ENCODE measurements at regions not wholly inside any gene's neighbourhood (a gene's known extent, or its start where the extent isn't known, plus 50 kb on each side); places are given as distances from the start of the nearest gene placed in this dataset.

DNA sequence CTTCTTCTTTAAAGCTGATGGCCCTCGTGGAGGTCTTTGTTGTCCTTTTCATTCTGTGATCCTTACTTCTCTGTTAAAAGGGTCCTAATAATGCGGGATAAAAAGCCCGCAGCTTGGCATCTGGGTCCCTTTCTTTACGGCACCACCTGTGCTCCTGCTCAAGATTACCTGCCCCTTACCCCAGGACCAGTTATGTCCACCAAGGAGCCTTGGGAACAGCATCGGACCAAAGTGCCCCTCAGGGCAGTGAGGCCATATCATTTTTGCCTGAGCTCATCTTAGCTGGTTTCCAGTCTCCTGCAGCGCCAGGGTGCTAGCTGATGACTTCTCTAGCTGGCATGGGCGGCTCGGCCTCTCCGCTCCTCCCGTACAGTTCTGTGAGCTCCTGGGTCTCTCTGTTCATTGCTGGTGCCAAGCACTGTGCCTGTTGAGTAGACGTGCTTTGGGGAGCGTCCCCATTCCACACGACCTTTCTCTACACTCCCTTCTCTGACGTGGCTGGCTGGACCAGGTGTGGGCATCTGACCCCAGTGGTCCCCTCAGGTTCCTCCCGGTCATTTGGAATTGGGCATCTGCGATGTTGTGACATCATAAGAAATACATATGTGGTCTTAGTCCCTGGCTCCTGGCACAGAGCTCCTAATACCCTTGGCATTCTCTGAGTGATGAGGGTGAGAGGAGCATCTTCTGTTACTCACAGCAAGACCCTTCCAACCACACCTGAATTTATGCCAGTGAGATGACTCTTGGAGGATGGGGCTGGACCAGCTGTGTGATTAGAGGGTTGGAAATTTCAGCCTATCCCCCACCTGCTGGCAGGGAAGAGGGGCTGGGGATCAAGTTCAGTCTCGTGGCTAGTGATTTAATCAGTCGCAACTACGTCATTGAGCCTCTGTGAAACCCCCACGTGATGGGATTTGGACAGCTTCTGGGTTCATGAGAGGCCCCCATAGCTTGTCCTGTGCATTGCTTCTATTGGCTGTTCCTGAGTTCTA lies 134.2 kb upstream of the HS6ST1 start:
- DNase-seq = no peak

DNA sequence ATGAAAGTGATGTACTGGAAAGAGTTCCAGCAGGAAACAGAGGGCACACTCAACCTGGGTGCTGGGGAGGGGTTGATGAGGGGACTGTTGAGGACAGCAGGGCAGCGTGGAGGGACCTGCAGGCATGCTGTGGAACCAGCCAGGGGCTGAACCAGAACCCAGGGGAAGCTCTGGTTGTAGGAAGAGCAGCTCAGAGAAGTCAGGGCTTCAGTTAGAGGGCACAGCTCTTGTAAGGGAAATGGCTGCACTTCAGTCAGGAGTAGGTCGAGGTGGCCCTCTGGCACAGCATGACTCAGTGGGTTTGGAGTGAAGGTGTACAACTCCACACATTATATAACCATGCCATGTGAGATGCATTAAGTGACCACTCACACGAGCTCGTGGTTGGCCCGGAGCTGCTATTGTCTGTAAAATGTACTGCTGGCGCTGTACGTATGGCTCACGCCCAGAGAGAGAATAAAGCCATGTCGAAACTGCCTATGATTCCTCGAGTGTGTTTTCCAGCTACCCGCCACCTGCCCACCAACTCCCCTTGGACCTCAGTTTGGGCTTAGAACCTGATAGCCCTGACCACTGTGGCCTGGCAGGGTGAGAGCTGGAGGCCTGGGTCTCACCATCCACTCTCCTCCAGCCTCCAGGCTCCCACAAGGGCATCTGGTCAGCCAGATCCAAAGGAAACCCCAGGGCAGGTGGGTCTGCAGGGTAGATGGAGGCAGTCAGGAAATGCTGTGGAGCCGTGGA lies 136.5 kb upstream of the HS6ST1 start:
- no peak for DNase-seq

DNA sequence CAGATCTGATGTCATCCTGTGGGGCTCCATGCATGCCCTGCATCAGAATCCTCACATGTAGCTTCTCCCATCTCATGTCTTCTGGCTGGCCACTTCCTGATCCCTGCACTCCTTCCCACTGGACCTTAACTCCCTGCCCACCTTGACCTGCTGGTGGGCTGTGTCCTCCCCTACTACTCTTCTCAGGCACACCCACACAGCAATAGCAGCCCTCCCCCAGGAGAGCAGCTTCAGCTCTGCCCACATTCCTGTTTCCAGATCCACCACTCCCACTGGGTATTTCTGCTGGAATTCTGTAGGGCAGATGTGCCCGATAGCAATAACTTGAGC lies 137.0 kb upstream of the HS6ST1 start:
- no peak for DNase-seq

DNA sequence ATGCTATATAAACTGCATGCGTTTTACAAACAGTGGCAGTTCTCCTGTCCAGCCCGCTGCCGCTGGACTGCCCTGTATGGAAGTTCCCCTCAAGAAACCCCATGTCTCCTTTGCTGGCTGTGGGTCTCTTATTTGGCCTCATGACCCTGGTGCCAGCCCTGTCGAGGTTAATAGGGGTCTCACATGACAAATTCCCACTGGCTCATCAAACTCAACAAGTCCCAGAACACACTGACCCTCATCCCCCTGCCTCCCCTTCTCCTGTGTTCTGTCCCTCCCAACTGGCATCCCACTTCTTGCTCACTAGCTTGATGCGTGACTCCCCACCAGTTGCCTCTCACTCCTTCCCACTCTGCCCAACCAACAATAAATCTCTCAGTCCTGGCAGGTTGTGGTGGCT lies 137.6 kb upstream of the HS6ST1 start:
- DNase-seq = no peak

DNA sequence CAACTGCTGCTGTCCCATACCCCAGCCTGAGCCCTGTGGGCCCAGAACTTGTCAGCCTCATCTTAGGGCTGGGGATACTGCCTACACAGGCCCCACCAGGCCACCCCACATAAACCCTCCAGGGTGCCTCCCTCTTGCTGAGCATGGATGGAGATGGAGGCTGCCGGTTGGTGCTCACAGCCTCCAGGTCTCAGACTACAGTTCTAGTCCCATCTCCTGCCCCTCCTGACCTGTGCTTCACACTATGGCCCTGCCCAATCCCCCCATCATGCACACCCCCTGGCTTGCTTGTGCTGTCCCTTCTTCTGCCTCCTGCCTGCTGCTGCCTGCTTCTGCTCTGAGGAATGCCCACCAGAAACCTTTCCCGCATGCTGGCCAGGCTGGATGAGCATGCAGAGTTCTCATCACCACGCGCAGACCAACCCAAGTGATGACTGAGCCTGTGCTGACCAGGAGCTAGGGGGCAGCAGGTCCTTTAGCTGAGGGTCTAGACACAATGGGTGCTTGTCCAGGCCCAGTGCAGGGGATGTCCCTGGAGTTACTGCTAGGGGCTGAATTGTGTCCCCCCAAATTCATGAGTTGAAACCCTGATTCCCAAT lies 138.4 kb upstream of the HS6ST1 start:
- no peak for DNase-seq

DNA sequence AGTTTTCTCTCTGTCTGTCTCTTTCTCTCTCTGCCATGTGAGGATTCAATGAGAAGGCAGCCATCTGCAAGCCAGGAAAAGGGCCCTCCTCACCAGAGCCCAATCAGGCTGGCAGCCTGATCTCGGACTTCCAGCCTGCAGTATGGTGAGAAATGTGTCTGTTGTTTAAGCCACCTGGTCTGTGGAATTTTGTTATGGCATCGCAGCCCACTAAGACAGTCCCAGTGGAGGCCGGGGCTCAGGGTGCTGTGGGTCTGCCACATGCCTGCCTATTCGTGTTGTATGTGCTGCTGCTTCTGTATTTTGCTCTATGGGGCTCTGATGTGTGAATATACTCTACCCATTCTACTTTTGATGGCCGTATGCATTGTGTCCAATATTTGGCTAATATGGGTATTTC lies 139.0 kb upstream of the HS6ST1 start:
- no peak for DNase-seq

DNA sequence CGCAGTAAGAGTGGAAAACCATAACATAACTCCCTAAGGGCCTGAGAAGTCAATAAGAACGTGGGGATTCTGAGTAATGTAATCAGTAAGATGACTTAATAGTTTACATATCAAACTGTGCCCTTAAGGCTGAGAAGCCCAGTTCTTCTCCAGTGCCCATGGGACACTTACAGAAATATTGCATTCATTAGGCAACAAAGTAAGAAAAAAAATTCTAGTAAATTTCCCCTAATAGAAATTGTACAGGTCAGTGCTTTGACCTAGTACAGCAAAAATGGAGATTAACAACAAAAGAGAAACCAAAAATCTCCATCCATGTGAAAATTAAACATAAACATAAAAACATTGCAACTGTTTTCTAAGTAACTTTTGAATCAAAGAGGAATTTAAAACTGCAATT lies 139.8 kb upstream of the HS6ST1 start:
- DNase-seq = no peak

DNA sequence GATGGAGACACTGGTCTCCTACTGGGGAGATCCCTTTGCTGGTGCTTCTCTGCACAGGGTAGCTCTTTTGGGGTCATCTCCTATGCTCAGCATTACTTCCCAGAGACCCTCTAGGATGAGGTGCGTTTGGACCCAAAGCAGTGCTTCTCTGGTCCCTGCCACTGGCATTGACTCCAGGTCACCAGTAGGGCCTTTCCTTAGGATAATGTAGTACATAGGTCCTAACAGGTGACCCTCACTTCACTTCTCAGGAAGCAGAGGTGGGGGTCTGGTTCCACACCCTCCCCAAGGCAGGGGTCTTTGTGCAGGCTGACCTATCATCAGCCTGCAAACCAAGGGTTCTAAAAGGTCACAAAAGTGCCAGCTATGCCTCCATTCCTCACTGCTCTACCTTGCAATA lies 145.8 kb upstream of the HS6ST1 start:
- DNase-seq = no peak

DNA sequence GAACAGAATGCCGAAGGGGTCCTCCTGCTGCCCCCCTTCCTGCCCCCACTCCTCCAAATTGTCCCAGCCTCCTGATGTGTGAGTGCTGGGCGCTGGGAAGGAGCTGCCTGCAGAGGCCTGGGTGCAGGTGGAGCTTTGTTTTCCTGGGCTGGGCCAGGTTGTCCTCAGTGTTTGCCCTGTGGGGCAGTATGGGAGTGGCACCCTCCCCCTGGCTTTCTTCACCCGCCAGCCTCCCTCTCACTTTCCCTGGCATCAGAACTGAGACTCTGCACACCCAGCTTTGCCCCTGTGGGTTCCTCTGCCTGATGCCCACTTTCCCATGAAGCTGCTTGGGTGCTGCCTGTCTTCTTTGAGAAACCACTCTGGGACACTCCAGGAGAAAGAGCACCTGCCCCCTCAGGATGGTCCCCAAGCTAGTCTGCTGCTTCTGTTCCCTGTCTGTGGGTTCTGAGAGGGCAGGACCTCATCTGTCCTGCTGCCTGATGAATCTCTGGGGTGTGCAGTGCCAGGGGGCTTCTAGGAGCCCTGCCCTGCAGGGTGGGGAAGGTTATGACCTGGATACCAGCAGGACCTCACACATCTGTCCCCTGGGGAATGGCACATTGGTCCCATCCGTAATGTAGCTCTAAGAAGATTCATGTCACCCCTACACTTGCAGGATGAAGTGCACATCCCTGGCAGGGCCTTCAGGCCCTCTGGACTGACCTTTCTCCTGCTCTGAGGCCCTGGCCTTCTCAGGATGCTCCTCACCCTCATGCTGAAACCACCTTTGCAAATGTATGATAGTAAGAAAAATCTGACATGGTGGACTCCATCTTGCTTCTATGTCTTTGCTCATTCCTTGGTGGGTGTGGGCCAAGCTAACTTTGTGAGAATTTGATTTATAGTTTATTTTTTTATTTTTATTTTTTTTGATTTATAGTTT lies 146.8 kb upstream of the HS6ST1 start:
- no peak for DNase-seq

DNA sequence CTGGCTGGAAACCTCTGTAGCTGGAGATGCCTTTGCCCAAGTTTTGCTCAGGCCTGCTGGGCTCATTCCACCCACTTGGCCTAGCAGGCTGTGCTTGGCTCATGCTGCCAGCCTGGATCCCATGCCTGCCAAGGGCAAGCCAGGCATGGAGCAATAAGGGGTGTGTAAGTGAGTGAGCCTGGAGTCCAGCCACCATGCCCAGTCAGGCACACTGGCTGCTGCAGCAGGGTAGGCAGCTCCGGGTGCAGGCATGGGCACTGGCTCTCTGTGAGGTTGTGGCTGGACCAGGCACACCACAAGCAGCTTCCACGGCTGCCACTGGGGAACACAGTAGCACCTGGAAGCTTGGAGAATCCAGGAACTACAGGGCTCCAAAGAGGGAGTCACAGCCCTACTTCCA lies 147.7 kb upstream of the HS6ST1 start:
- no peak for DNase-seq

DNA sequence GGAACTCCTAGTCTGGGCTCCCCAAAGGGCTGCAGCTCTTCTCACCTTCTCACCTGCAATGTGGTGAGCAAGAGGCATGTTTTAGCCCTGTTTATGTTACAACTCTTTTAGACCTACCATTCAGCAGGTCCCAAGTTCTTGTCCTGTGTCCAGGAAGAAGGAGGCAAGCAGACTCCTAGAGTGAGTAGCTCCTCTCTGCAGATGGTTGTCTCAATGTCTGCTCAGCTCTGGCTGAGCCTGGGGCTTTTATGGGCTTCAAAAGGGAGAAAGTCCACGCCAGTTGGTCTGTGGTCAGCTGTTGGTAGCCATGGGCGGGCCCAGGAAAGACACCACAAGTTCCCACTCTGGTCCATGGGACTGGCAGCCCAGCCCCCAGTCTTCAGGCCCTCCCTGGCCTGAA lies 148.1 kb upstream of the HS6ST1 start:
- no peak for DNase-seq

DNA sequence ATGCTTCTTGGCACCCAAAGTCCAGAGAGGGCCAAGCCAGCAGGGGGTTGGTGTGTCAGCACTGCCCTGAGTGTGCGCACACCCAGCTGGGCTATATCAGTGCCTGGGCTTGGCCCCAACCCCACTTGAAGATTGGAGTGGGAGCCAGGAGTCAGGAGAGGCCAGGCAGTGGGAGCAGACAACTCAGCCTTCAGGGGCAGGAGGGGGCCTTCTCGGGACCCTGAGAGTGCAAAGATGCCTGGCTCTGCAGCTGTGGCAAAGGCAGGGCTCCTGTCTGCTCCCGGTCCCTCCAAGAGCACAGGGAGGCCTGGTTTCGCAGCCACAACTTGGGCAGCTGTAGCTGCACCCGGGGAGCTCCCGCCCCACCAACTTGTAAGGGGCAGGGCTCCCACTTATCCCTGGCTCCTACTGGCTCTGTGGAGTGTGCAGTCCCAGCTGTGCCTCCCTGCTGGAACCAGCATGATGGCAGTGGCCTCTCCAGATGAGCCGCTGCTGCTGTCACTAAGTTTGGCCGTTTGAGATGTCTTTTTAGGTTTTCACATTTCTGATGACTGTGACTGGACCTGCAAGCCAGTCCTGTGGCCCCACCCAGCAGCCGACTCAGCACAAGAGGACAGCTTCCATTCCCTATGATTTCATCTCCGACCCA lies 148.8 kb upstream of the HS6ST1 start:
- DNase-seq = no peak

DNA sequence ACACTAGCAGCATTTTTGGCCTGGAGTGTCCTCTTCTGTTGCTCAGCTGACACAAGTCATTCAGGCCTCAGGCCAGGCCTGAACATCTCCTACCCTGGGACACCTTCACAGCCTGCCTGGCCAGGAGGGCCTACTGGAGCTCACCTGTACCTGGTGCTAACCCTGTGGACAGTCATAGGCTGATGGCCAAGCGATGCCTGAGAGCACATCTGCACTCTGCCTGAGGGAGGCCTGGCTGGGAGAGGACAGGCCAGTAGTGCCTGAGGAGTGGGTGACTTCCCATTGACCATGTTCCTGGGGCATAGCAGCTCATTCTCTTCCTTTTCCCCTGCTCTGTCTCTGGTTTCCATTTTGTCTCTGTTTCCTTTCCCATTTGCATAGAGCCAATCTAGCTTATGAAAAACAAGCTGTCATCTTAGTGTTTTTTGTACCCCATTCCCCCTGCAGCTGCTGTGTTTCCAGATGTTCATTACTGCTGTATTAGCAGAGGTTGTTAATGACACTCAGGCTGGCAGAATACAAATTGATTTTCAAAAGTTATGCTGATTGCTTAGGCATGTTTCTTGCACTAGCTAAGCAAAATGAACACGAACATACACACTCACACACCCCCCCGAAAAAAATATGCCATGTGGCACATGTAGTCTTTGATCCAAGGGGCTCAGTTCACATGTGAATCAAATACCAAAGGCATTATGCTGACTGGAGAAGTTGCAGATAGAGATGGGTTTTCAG lies 149.7 kb upstream of the HS6ST1 start:
- no peak for DNase-seq

DNA sequence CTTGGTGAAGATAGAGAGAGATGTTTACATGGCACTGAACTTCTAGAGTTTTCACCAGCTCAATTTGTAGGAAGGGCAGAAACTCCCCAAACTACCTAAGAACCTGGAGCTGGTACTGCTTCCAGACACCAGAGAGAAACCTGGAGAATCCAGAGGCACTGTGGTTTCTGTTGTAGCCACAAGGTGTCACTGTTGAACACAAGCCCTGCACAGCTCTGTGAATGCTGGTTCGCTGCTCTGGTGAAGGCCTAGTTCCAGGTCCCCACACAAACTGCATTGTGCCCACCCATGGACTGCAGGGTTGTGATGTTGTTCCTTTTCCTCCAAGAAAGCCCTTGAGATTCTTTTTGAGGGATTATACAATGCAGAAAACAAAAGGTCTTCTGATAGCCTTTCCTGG lies 150.5 kb upstream of the HS6ST1 start:
- no peak for DNase-seq

DNA sequence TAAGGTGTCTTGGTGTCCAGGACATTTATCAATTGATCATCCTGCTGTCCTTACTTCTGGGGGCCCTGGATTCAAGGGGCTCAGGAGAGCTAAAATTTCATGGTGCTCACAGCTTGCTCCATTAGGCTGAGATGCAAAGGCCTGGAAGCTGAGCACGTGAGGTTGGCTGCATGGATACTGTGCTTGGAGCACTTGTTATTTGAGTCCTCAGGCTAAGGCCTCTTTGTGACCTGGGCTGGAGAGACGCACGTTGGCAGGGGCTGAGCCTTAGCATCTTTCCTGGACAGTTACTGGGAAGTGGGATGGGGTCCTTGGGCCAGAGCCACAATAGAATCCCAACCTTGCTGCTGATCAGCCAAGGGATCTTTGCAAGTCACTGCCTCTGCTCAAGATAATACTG lies 151.2 kb upstream of the HS6ST1 start:
- DNase-seq = no peak

DNA sequence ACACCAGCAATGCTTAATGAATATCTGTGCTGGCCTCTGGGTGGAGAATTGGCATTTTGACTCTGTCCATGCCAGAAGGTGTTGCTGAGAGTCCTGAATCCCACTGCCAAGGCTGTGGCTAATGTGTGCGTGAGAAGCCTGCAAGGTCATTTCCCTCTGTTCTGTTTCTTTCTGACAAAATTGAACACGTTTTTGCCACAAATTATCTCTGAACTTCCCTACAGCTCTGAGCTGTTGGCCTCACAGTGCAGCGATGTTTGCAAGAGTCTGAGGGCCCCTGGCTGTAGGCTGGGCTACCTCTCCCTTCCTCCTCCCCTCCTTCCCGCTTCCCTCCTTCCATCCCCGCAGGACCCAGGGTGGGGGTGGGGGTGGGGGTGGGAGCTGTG lies 154.1 kb upstream of the HS6ST1 start:
- no peak for DNase-seq

DNA sequence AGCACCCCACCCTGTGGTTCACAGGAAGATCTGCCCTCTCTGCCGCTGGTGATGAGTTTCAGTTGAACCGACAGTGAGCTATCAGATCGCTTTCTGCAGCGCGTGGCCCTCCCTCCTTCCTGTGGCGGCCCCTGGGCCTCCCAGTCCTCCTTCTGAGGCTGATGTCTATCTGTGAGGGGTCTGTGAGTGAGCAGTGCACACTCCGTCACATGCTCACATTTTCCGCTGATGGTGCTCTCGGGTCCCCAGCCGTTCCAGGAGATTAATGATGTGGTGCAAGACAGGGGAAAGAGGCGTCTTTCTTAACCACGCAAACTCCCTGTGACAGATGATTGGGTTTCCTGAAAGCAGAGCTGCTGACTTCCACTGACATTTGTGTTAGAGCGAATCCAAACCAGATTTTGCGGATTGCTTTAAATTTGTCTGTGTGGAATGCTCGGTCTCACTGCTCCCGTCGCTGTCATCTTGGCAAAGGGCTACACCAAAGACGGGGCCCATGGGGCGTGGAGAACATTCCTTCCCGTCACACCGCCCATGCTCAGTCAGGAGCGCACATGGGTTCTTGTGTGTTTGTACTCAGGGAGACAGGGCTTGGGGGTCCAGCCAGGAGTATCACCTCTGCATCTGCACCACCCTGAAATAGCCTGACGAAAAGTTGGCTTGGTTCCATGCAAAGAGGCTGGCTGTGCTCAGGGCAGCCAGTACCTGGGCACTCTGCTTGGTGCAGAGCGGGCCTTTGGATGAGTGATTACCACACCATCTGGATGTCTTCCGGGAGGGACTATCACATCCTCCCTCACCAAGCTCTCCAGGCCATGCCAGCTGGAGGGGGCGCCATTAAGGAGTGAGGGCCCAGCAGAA lies 154.7 kb upstream of the HS6ST1 start:
- DNase-seq = no peak

DNA sequence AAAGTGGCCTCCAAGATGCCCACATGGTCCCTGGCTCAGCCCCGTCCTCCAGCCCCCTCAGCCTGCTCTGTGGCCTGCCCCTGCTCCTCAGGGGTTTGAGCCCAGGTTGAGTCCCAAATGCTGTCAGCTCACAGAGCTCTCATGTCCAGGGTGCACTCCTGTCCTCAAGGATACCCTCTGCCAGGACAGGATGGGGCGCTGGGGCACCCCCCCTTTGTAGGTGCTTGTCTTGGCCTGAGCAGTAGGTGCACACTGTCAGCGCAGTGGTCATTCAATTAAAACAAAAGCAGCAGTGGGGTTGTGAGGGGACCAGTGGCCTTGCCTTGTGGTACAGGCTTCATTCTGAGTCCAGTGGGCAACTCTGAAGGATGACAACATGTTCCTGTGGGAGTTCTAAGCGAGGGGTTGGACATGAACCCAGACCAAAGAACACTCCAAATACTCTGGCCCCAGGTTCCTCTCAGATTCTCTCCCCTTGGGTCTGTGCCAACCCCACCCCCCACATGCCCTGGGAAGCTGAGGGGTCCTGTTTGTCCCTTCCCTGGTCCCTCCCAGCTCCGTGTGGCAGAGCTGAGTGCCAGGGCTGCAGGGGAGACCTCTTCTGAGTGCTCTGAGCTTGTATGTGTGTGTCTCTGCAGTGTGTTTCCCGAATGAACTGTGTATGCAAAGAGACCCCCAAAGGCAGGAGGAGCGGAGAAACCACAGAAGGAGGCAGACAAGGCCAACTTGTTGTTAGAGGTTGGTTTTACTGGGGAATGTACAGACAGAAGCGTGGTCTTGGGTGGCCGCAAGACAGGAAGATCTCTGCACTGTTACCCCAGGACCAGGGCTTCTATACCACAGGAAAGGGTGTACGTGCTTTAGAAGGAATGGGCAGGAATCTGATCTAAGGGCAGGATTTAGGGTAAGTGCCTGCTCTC lies 155.6 kb upstream of the HS6ST1 start:
- no peak for DNase-seq

DNA sequence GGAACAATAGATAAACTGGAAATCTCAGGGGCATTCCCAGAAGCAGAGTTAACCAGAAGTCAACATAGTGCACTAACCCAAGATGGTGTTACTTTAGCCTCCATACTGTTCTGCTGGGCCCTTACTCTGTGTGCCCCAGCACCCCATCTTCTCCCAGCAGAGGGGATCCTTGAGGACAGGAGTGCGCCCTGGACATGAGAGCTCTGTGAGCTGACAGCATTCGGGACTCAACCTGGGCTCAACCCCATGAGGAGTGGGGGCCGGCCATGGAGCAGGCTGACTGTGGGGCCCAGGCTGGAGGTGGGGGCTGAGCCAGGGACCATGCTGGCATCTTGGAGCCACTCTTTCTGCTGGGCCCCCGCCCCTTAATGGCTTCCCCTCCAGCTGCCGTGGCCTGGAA lies 156.3 kb upstream of the HS6ST1 start:
- DNase-seq = no peak

Data from NCI-H2107 (cell line).